Activated T-helper 17 cell treated with anti-CD3 and anti-CD28 coated beads, Interleukin-2, amount 50 U/mL, for 72 hours (primary cell): ENCODE measurements at regions not wholly inside any gene's neighbourhood (a gene's known extent, or its start where the extent isn't known, plus 50 kb on each side); places are given as distances from the start of the nearest gene placed in this dataset.

Experiments used
- ATAC-seq: fragments of 150-1000 bp; cut with Tn5 transposase; replicated peaks from 2 replicates; pipeline ENCODE4 v1.10.0; 2021; ENCODE audit warnings: mild to moderate bottlenecking, moderate library complexity
- H3K27ac Mint-ChIP-seq: one replicate; pipeline ENCODE4 v1.8.0; 2022; ENCODE audit warnings: mixed read lengths
- H3K27me3 Mint-ChIP-seq: one replicate; pipeline ENCODE4 v1.8.0; 2022; ENCODE audit warnings: mixed read lengths
- H3K36me3 Mint-ChIP-seq: one replicate; pipeline ENCODE4 v1.8.0; 2022; ENCODE audit warnings: low read depth, mild to moderate bottlenecking, mixed read lengths
- H3K4me1 Mint-ChIP-seq: one replicate; pipeline ENCODE4 v1.8.0; 2022; ENCODE audit warnings: mixed read lengths
- H3K4me3 Mint-ChIP-seq: one replicate; pipeline ENCODE4 v1.8.0; 2022; ENCODE audit warnings: mild to moderate bottlenecking, mixed read lengths
- H3K9me3 Mint-ChIP-seq: one replicate; pipeline ENCODE4 v1.8.0; 2022; ENCODE audit warnings: mixed read lengths

DNA sequence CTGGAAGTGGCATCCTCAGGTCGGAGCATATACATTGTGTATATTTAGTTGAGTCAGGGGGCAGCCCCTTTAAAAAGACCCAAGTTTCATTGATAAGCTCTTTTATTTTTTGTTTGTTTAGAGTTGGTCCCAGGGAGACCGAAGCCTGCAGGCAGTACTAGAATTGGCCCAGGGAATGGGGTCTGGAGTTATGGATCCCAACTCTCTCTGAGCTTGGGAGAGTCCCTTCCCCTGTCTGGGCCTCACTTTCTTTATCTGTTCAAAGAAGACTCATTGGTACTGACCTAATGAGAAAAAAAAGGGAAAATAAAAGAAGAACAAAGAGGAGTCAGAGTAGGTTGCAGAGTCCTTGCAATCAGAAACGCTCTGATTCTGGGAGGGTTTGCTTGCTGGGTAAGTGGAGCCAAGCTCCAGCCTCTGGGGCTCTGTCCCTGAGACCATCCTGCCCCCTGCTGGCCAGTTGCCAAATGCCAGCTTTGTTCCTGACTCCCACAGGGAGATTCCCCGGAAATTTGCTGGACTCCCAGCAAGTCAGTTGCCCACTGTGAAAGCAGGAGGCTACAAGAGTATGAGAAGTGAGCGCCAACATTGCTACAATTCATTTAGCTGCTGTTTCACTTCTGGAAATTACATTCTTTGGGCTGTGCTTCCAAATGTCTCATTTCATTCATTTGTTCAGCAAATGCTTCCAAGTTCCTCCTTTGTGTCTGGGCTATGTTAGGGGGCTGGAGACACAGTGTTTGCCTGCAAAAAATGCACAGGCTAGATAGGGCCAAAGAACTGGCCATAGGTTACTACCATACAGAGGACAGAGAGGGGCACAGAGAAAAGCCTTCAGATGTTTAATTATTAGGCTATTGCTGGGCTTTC is 156.2 kb downstream of the MELK start:
- Mint-ChIP-seq H3K4me3 (no peak overlapping the region), H3K4me1 (no peaks in the 10 kb centered on the region), H3K27ac (no peak overlapping the region), H3K36me3 (no peaks in the 10 kb centered on the region), H3K27me3 (no peaks in the 10 kb centered on the region), H3K9me3 (no peaks in the 10 kb centered on the region)
- ATAC-seq = peak; percentile 74

DNA sequence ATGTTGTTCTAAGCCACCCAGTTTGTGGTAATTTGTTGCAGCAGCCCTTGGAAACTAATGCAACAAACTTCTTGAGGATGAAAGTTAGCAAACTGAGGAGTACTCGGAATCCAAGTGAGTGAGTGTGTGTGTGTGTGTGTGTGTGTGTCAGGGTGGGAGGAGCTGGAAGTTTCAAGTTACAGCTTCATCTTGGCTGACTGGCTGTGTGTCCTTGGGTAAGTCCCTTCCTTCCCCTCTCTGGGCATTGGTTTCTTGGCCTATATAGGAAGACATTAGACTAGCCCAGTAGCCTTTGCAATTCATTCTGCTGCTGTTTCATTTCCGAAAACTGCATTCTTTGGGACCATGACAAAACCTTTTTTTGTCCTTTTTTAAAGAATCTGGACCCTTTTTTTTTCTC is 157.2 kb downstream of the MELK start:
- Mint-ChIP-seq H3K27me3 (no peaks in the 10 kb centered on the region), H3K4me1 (no peaks in the 10 kb centered on the region), H3K9me3 (no peaks in the 10 kb centered on the region), H3K4me3 (no peak overlapping the region), H3K36me3 (no peaks in the 10 kb centered on the region), H3K27ac (no peak overlapping the region)
- ATAC-seq = no peak

DNA sequence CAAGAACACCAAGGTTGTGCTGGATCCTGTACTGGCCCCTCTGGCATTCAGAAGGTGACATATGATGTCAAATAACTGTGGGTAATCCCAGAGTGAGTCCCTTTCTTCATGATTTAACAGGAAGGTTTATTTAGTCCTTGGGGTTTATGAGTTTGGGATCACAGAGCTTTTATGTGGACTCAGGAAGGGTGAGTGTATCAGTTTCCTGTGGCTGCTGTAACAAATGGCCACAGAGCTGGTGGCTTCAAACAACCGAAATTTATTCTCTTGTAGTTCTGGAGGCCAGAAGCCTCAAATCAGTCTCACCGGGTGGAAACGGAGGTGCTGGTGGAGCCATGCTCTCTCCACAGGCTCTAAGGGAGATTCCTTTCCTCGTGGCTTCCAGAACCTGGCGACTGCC is 157.7 kb downstream of the MELK start:
- Mint-ChIP-seq H3K9me3 (no peaks in the 10 kb centered on the region), H3K27ac (no peak overlapping the region), H3K27me3 (no peaks in the 10 kb centered on the region), H3K36me3 (no peaks in the 10 kb centered on the region), H3K4me1 (no peaks in the 10 kb centered on the region), H3K4me3 (no peak overlapping the region)
- ATAC-seq = no peak

DNA sequence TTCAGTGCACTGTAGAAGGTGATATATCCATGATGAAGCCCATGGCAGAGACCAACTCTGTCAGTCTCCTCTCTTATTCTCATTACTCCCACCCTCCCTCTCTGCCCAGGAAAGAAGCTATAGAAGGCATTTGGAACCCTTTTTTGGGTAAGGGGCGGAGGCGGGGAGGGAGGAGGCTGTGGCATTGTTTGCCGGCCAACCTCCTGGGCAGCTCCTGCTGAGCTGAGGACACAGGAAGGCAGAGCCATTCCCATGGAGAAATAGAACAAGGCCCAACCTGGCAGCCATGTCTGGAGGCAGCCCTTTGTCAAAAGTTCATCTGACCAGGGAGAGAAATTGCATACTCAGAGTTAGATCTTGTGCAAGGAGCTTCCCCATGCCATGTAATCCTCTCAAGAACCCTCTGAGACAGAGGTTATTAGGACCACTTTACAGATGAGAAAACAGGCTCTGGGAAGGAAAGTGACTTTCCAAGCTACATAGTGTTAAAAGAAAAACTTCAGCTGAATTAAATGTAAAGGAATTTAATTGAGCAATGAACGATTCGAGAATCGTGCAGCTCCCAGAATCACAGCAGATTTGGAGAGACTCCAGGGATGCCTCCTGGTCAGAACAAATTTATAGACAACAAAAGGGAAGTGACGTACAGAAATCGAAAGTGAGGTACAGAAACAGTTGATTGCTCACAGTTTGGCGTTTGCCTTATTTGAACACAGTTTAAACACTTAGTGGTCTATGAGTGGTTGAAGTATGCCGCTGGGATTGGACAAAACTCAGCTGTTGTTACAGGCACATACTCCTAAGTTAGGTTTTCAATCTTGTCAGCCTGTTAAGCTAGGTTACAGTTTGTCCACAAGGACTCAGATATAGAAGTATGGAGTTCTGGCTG is 158.6 kb downstream of the MELK start:
- no peaks in the 10 kb centered on the region for H3K36me3 Mint-ChIP-seq
- ATAC-seq = peak; percentile 44
- H3K27ac Mint-ChIP-seq = no peak overlapping the region

DNA sequence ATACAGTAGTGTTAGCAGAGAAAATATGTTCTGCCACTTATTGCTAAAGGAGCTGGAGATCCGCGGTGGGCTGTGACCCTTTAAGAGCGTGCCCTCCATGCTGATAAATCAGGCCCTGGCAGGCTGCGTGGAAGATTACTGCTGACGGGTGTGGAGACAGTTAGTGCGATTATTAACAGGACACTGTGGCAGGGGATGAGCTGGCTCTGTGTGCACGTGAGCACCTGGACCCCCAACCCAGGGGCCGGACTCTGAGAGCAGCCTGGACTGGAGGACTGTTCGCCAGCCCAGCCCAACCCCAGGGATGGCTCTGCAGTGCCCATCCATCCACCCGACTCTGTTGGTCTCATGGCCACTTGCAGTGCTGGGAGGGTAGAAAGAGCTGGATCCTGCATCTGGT is 162.0 kb downstream of the MELK start:
- Mint-ChIP-seq H3K4me1 (no peaks in the 10 kb centered on the region), H3K4me3 (no peak overlapping the region), H3K27ac (no peak overlapping the region), H3K36me3 (no peaks in the 10 kb centered on the region), H3K27me3 (peaks cover 16% of the 10 kb centered on the region), H3K9me3 (no peaks in the 10 kb centered on the region)
- ATAC-seq = no peak

More for the DNA sequence above, 158.6 kb downstream of the MELK start:
- Mint-ChIP-seq H3K27me3 (no peaks in the 10 kb centered on the region), H3K4me1 (no peaks in the 10 kb centered on the region), H3K9me3 (no peaks in the 10 kb centered on the region), H3K4me3 (no peak overlapping the region)

DNA sequence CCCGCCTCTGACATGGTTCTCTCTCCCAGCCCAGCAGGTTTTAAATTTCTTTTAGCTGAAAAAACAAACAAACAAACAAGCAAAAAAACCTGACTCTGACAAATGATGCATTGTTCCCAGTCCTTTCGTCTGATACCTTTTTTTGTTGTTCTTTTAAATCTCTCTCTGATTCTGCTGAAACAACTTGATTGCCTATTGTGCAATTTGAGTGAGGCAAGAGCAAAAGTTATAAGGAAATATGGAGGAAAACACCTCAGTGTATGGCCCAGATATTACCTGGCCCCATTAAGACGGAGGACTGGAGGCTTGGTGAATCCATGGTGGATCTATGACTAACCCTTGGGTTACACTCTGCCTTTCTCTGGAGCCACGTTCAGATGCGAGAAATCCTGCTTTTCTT is 164.0 kb downstream of the MELK start:
- H3K4me1 Mint-ChIP-seq = no peaks in the 10 kb centered on the region
- no peak for ATAC-seq

DNA sequence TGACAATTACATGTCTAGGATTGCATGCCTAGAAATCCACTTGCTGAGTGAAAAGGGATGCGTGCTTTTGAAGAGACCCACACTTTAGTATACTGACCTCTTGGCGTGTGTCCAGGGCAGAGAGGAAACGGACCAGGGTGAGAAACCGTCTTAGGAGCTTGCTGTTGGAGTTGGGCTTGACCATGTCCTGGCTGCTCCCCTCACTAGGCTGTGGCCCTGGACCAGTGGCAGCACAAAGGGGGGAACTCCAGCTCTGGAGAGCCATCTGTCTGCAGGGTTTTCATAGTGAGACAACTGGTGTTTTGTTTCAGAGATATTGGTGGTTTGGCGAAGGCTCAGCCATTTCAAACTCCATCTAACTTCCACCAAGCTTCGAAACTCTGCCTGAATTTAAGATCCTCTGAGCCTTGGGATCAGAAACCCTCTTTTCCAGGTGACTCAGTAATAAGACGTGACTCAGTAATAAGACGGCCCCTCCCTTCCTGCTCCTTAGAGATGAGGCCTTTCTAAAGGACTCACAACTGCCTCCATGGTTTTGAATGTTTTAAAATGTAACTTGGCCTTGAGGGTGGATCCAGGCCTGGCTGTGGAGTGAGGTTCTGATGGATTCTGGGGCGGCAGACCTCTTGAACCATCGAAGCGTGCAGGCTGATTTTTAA is 165.8 kb downstream of the MELK start:
- no peak for ATAC-seq
- Mint-ChIP-seq H3K9me3 (no peaks in the 10 kb centered on the region), H3K27ac (no peak overlapping the region), H3K36me3 (no peaks in the 10 kb centered on the region), H3K4me1 (no peaks in the 10 kb centered on the region), H3K4me3 (no peak overlapping the region), H3K27me3 (peaks cover 45% of the 10 kb centered on the region)

More for the DNA sequence above, 164.0 kb downstream of the MELK start:
- H3K27ac Mint-ChIP-seq = no peak overlapping the region
- peaks cover 35% of the 10 kb centered on the region for H3K27me3 Mint-ChIP-seq
- no peak overlapping the region for H3K4me3 Mint-ChIP-seq
- H3K9me3 Mint-ChIP-seq = no peaks in the 10 kb centered on the region
- H3K36me3 Mint-ChIP-seq = no peaks in the 10 kb centered on the region

DNA sequence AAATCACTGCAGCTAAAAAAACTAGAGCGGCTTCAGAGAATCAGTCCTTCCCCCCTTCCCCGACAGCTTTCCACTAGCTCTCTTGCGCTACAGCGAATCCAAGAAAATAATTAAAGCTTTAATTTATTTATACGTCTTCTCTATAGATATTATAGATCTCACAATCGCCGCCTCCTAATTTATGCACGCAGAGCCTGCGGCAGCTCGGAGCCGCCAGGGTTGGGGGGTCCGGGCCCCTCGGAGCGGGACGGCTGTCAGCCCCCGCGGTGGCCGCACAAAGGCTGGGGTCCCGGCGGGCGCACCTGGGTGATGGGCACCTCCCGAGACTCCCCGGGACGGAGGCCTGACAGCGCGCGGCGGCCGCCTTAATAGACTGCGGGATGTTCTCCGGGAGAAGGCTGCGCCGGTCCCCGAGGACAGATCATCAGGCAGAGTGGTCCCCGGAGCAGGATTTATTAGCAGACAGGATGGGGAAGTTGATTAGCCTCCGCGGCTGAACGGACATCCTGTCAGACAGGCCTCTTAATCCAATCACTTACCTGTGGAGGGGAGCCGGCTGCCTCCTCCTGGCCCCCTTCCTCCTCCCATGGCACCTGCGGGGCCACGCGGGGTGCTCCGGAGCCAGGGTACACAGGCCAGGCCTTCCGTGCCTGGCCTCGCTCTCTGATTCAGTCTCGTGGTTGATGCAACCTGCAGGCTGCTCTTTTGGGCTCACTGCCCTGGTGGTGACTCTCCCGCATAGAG is 166.8 kb downstream of the MELK start:
- Mint-ChIP-seq H3K9me3 (no peaks in the 10 kb centered on the region), H3K27me3 (peaks cover 45% of the 10 kb centered on the region), H3K4me3 (no peak overlapping the region), H3K4me1 (no peaks in the 10 kb centered on the region), H3K36me3 (no peaks in the 10 kb centered on the region), H3K27ac (no peak overlapping the region)
- ATAC-seq = peak; percentile 14

DNA sequence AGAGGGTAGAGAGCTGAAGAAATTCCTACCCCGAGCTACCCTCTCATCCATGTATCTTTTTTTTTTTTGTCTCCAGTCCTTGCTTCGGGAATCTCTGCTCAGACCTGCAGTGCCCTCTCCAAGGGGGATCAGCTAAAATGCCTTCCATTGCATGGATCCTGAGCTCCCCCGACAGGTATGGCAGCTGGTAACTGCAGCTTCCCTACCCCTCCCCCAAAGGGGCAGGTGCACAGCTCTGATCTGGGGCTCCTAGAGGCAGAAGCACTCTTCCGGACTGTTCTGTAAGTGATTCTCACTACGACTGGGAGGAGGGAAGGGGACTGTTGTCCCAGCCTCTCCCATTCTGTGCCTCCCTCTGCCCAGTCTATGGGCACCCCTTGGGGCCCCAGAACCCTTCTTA is 169.6 kb downstream of the MELK start:
- H3K36me3 Mint-ChIP-seq = no peaks in the 10 kb centered on the region
- no peak overlapping the region for H3K27ac Mint-ChIP-seq
- H3K27me3 Mint-ChIP-seq = peaks cover 53% of the 10 kb centered on the region
- H3K9me3 Mint-ChIP-seq = no peaks in the 10 kb centered on the region
- ATAC-seq = no peak
- H3K4me3 Mint-ChIP-seq = no peak overlapping the region
- H3K4me1 Mint-ChIP-seq = no peaks in the 10 kb centered on the region

DNA sequence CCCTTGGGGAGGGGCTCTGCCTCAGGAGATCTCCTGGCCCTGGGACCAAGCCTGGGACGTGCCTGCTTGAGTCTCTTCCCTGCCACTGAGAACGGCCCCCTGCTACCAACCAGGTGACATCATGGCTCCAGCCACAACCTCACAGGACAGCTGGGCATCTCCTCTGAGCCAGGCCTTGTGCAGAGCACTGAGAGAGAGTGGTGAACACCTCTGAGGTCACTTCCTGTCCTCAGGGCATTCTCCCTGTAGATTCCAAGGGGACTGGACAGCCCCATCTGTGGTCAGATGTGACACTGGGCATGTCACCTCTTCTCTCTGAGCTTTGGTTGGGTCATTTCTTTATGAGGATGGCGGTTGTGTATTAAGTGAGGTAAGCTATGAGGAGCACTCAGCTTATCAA is 172.0 kb downstream of the MELK start:
- H3K27ac Mint-ChIP-seq = no peak overlapping the region
- no peaks in the 10 kb centered on the region for H3K4me1 Mint-ChIP-seq
- H3K27me3 Mint-ChIP-seq = peaks cover 56% of the 10 kb centered on the region
- H3K36me3 Mint-ChIP-seq = no peaks in the 10 kb centered on the region
- ATAC-seq = no peak
- no peaks in the 10 kb centered on the region for H3K9me3 Mint-ChIP-seq
- H3K4me3 Mint-ChIP-seq = no peak overlapping the region

DNA sequence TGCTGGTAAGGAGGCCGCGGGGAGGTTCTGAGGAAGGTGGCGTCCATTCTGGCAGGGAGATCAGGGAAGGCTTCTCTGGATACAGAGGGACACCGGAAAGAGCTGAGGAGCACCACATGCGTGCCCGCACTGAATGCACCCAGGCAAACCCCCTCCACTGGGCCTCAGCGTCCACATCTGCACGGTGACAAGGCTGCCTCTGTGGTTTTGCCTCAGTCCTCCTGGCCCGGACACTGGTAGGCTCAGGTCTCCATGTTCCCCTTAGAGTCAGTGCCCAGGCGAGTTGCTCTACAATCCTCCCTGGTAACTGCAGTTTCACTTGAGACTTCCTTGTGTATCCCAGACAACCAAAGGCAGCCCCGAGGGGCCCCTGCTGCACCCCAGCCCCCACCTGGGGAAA is 173.3 kb downstream of the MELK start:
- H3K36me3 Mint-ChIP-seq = no peaks in the 10 kb centered on the region
- H3K4me3 Mint-ChIP-seq = no peak overlapping the region
- no peaks in the 10 kb centered on the region for H3K4me1 Mint-ChIP-seq
- no peak overlapping the region for H3K27ac Mint-ChIP-seq
- H3K27me3 Mint-ChIP-seq = peaks cover 51% of the 10 kb centered on the region
- ATAC-seq = no peak
- H3K9me3 Mint-ChIP-seq = no peaks in the 10 kb centered on the region

DNA sequence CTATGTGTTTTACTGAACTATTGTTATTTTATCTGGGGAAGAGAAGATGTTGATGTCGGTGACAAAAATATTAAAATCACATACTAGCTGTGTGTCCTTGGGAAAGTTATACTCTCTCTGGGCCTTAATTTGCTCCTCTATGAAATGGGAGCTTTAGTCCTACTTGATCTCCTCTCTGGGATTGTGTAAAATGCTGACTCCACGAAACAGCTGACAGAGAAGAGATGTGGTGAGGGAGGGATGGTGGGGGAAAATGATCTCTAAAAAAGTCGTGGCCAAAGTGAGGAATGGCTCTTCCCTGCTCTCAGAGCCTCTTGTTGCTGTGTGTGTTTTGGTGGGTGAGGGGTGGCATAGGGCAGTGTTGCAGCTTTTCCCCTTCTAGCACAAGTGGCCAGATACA is 173.7 kb downstream of the MELK start:
- peaks cover 50% of the 10 kb centered on the region for H3K27me3 Mint-ChIP-seq
- H3K4me1 Mint-ChIP-seq = no peaks in the 10 kb centered on the region
- ATAC-seq = no peak
- H3K27ac Mint-ChIP-seq = no peak overlapping the region
- H3K9me3 Mint-ChIP-seq = no peaks in the 10 kb centered on the region
- no peak overlapping the region for H3K4me3 Mint-ChIP-seq
- no peaks in the 10 kb centered on the region for H3K36me3 Mint-ChIP-seq

DNA sequence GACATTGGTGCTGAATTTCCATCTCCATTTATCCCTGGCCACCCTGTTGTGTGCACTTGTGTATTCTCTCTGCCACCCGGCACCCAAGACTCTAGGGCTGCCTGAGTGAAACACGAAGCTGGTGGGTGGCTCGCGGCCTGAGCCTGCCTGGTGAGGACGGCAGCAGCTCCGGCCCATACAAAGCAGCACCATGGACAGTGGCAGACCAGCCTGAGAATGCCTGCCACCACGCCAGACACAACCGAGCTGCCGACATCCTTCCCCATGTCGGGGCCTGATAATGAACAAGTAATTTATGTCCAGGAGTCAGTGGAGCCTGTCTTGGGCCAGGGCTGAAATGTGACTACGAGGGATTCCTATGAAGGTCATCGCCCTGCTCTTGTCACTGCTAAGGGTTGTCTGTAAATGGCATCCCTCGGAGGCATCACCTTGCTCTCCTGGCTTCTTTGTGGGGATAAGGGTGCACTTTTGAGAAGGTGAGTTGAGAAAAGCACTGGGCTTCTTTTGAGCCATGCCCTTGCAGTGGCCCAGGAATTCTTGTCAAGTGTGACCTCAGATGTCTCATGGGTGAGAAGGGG is 175.7 kb downstream of the MELK start:
- peak; percentile 19 for ATAC-seq
- H3K4me1 Mint-ChIP-seq = no peaks in the 10 kb centered on the region
- H3K4me3 Mint-ChIP-seq = no peak overlapping the region
- peaks cover 52% of the 10 kb centered on the region for H3K27me3 Mint-ChIP-seq
- H3K9me3 Mint-ChIP-seq = no peaks in the 10 kb centered on the region
- no peaks in the 10 kb centered on the region for H3K36me3 Mint-ChIP-seq
- no peak overlapping the region for H3K27ac Mint-ChIP-seq

DNA sequence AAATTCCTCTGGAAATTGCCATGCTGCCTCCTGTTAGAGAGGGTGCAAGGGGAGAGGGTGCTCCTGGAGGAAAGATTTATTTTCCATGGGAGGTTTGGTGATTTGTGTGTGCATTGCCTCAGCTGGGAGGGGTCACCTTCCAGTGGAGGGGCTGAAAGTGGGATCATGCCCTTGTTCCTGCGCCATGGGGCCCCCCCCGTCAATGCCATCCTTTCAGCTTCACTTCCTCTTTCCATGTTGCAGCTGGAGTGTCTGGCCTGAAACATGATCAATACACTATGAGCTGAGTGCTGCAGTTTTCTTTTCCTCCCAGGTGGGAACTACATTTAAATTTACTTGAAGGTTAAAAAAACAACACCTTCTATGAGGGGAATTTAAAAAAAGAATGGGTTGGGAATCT is 176.8 kb downstream of the MELK start:
- Mint-ChIP-seq H3K36me3 (no peaks in the 10 kb centered on the region), H3K4me3 (no peak overlapping the region), H3K9me3 (no peaks in the 10 kb centered on the region), H3K27me3 (peaks cover 60% of the 10 kb centered on the region), H3K4me1 (no peaks in the 10 kb centered on the region), H3K27ac (no peak overlapping the region)
- ATAC-seq = no peak
